Suprapubic skin (tissue), 4 donors: ENCODE measurements at regions not wholly inside any gene's neighbourhood (a gene's known extent, or its start where the extent isn't known, plus 50 kb on each side); places are given as distances from the start of the nearest gene placed in this dataset.

Source experiments
- DNase-seq, 2 donors: peaks; one replicate each; pipeline ENCODE4 v3.0.0-alpha.2; 2019; ENCODE audit warnings: low spot score in 2 of 2
- H3K27ac ChIP-seq: fragments of 200-600 bp; sonication (generic); one replicate; pipeline ENCODE4 v1.5.1; 2019
- H3K27me3 ChIP-seq: fragments of 200-600 bp; sonication (generic); one replicate; pipeline ENCODE4 v1.5.1; 2019
- H3K36me3 ChIP-seq: fragments of 200-600 bp; sonication (generic); one replicate; pipeline ENCODE4 v1.5.1; 2019
- H3K4me1 ChIP-seq: fragments of 200-600 bp; sonication (generic); one replicate; pipeline ENCODE4 v1.5.1; 2019
- H3K4me3 ChIP-seq: fragments of 200-600 bp; sonication (generic); one replicate; pipeline ENCODE4 v1.5.1; 2019; ENCODE audit warnings: mild to moderate bottlenecking
- H3K9me3 ChIP-seq: fragments of 200-600 bp; sonication (generic); one replicate; pipeline ENCODE4 v1.5.1; 2019
- CTCF ChIP-seq, 2 donors: fragments of 200-600 bp in 1 of 2; fragments of 450-650 bp in 1 of 2; sonication (generic) in 1 of 2; IDR thresholded peaks; one replicate each; pipeline ENCODE4 v1.5.1; 2016 to 2019; ENCODE audit warnings: antibody characterized with exemption in 2 of 2, mild to moderate bottlenecking in 1 of 2, moderate library complexity in 1 of 2
- EP300 ChIP-seq: sonication (generic); formaldehyde crosslinking; IDR thresholded peaks from one replicate; pipeline ENCODE4 v1.6.1; 2017; ENCODE audit warnings: antibody characterized with exemption
- POLR2A ChIP-seq, 2 donors: fragments of 450-650 bp; IDR thresholded peaks; one replicate each; pipeline ENCODE4 v1.6.1; 2017; ENCODE audit warnings: antibody characterized with exemption in 2 of 2, mild to moderate bottlenecking in 2 of 2, moderate library complexity in 2 of 2
- POLR2AphosphoS5 ChIP-seq, 3 donors: sonication (generic); formaldehyde crosslinking; IDR thresholded peaks; one replicate each; pipeline ENCODE4 v1.6.1; 2017; ENCODE audit warnings: antibody characterized with exemption in 3 of 3
- WGBS: methylation state at CpG from one replicate; pipeline ENCODE4 v1.1.5; 2018; 5-methylcytosine and 5-hydroxymethylcytosine counted together

DNA sequence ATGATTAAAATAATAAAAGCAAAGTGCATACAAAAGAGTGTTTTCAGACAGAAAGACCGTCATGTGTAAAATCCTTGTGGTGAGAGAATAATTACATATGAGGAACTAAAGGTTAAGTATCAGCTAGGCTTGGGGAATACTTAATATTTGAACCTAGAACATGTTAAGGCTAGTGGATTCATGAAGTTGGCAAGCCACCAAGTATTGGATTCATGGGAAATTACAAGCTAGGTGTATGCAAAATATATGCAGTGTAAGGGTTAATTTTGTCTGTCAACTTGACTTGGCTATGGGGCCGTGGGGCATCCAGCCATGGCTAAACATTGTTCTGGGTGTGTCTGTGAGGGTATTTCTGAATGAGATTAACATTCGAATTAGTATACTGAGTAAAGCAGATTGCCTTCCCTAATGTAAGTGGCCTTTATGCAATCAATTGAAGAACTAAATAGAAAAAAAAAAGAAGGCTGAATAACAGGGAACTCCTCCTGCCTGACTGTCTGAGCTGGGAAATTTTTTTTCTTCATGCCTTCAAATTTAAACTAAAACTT, 533.5 kb upstream of the KLF12 start:
- Histone ChIP-seq H3K27me3 (no peaks in the 10 kb centered on the region), H3K4me1 (no peaks in the 10 kb centered on the region), H3K27ac (no peak overlapping the region), H3K9me3 (no peaks in the 10 kb centered on the region), H3K36me3 (no peaks in the 10 kb centered on the region), H3K4me3 (no peak overlapping the region)
- 39% methylated on average over 3 of the region's 3 CpGs for WGBS
- TF ChIP-seq POLR2AphosphoS5 (IDR thresholded peaks at IDR 0.05), result no peak
- TF ChIP-seq EP300, result no peak
- TF ChIP-seq POLR2A (IDR thresholded peaks at IDR 0.05), result no peak
- no peak for TF ChIP-seq CTCF (IDR thresholded peaks at IDR 0.05)
- DNase-seq, result no peak

- Histone ChIP-seq H3K27me3 (no peaks in the 10 kb centered on the region), H3K36me3 (no peaks in the 10 kb centered on the region), H3K27ac (no peak overlapping the region), H3K9me3 (no peaks in the 10 kb centered on the region), H3K4me1 (no peaks in the 10 kb centered on the region), H3K4me3 (no peak overlapping the region)
- DNase-seq, result no peak
- 72% methylated on average over 2 of the region's 2 CpGs for WGBS
- TF ChIP-seq CTCF (IDR thresholded peaks at IDR 0.05), result no peak
- no peak for TF ChIP-seq POLR2AphosphoS5 (IDR thresholded peaks at IDR 0.05)
- TF ChIP-seq POLR2A (IDR thresholded peaks at IDR 0.05), result no peak
- TF ChIP-seq EP300, result no peak
These were observed 528.7 kb upstream of the KLF12 start for GRCh38 chr13:74662905-74663304.

GRCh38 chr13:74661851-74662250, 527.6 kb upstream of the KLF12 start:
- no peaks in the 10 kb centered on the region for H3K9me3 ChIP-seq
- H3K4me1 ChIP-seq, result no peaks in the 10 kb centered on the region
- H3K27ac ChIP-seq, result no peak overlapping the region
- 48% methylated on average over 2 of the region's 2 CpGs for WGBS
- no peak for DNase-seq
- no peak overlapping the region for H3K4me3 ChIP-seq
- no peaks in the 10 kb centered on the region for H3K36me3 ChIP-seq
- no peaks in the 10 kb centered on the region for H3K27me3 ChIP-seq
- TF ChIP-seq POLR2A (IDR thresholded peaks at IDR 0.05) (no peak), EP300 (no peak), POLR2AphosphoS5 (IDR thresholded peaks at IDR 0.05) (no peak), CTCF (IDR thresholded peaks at IDR 0.05) (no peak)

DNA sequence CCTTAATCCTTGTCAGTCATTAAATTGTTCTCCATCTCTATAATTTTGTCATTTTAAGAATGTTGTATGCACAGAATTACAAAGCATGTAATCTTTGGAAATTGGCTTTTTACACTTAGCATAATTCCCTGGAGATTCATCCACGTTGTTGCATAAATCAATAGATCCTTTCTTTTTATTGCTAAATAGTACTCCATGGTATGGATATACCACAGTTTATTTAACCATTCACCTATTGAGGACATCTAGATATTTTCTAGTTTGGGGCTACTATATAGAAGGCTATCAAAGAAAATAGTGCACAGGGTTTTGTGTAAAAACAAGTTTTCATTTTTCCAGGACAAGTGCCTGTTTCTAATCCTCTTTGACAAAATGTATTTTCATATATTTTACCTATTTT, 523.6 kb upstream of the KLF12 start:
- 58% methylated on average over 1 of the region's 1 CpG for WGBS
- TF ChIP-seq EP300, result no peak
- no peak for TF ChIP-seq CTCF (IDR thresholded peaks at IDR 0.05)
- no peak for TF ChIP-seq POLR2A (IDR thresholded peaks at IDR 0.05)
- TF ChIP-seq POLR2AphosphoS5 (IDR thresholded peaks at IDR 0.05), result no peak
- no peaks in the 10 kb centered on the region for H3K27me3 ChIP-seq
- no peaks in the 10 kb centered on the region for H3K9me3 ChIP-seq
- no peaks in the 10 kb centered on the region for H3K4me1 ChIP-seq
- no peak overlapping the region for H3K4me3 ChIP-seq
- no peak overlapping the region for H3K27ac ChIP-seq
- H3K36me3 ChIP-seq, result no peaks in the 10 kb centered on the region
- no peak for DNase-seq

- no peaks in the 10 kb centered on the region for H3K9me3 ChIP-seq
- H3K27me3 ChIP-seq, result no peaks in the 10 kb centered on the region
- H3K4me3 ChIP-seq, result no peak overlapping the region
- 21% methylated on average over 1 of the region's 1 CpG for WGBS
- no peak overlapping the region for H3K27ac ChIP-seq
- TF ChIP-seq POLR2AphosphoS5 (IDR thresholded peaks at IDR 0.05) (no peak), CTCF (IDR thresholded peaks at IDR 0.05) (no peak), POLR2A (IDR thresholded peaks at IDR 0.05) (no peak), EP300 (no peak)
- H3K4me1 ChIP-seq, result no peaks in the 10 kb centered on the region
- H3K36me3 ChIP-seq, result no peaks in the 10 kb centered on the region
- DNase-seq, result no peak
These were observed 516.9 kb upstream of the KLF12 start for GRCh38 chr13:74651121-74651520.
